Activated T-cell treated with anti-CD3 and anti-CD28 coated beads, Interleukin-2, amount 50 U/mL, for 1 hour (primary cell): ENCODE measurements at regions not wholly inside any gene's neighbourhood (a gene's known extent, or its start where the extent isn't known, plus 50 kb on each side); places are given as distances from the start of the nearest gene placed in this dataset.
"Not testable (repeated sequence)": the region's sequence is repeated elsewhere in the genome, so short reads cannot be mapped to it uniquely, and the experiment has no call there.

Experiments used
- DNase-seq: peaks from one replicate; pipeline ENCODE4 v3.0.0-alpha.2; 2020

DNA sequence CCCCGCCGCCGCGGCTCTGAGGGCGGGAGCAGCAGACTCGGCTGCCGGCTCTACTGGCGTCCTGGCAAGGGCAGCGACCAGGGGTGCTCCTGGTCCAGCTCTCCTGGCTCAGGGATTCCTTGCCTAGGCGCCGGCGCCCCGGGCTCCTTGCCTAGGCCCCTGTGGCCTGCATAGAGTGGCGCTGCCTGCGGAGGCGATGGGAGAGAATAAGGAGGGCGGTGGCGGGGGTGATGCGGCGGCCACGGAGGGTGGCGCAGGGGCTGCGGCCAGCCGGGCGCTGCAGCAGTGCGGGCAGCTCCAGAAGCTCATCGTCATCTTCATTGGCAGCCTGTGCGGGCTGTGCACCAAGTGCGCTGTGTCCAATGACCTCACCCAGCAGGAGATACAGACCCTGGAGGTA is 136.6 kb upstream of the TP53TG3D start:
- DNase-seq = peak; percentile 18

DNA sequence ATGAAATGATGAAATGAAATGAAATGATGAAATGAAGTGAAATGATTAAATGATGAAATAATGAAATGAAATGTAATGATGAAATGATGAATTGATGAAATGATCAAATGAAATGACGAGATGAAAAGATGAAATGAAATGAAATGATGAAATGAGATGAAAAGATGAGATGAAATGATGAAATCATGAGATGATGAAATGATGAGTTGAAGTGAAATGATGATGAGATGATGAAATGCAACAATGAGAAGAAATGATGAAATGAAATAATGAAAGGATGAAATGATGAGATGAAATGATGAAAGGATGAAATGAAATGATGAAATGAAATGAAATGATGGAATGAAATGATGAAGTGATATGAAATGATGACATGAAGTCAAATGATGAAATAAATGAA is 132.7 kb upstream of the TP53TG3D start:
- DNase-seq = not testable (repeated sequence)

DNA sequence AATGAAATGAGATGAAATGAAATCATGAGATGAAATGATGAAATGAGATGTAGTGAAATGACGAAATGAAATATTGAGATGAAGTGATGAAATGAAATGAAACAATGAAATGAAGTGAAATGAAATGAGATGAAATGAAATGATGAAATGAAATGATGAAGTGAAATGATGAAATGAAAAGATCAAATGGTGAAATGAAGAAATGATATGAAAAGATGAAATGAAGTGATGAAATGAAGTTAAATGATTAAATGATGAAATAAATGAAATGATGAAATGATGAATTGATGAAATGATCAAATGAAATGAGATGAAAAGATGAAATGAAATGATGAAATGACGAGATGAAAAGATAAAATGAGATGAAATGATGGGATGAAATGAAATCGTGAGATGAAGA is 132.3 kb upstream of the TP53TG3D start:
- not testable (repeated sequence) for DNase-seq

DNA sequence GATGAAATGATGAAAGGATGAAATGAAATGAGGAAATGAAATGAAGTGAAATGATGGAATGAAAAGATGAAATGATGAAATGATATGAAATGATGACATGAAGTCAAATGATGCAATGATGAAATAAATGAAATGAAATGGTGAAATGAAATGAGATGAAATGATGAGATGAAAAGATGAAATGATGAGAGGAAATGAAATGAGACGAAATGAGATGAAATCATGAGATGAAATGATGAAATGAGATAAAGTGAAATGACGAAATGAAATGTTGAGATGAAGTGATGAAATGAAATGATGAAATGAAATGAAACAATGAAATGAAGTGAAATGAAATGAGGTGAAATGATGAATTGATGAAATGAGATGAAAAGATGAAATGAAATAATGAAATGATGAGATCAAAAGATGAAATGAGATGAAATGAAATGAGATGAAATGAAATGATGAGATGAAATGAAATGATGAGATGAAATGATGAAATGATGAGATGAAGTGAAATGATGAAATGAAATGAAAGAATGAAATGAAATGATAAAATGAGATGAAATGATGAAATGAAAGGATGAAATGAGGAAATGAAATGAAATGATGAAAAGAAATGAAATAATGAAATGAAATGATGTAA is 131.7 kb upstream of the TP53TG3D start:
- not testable (repeated sequence) for DNase-seq

DNA sequence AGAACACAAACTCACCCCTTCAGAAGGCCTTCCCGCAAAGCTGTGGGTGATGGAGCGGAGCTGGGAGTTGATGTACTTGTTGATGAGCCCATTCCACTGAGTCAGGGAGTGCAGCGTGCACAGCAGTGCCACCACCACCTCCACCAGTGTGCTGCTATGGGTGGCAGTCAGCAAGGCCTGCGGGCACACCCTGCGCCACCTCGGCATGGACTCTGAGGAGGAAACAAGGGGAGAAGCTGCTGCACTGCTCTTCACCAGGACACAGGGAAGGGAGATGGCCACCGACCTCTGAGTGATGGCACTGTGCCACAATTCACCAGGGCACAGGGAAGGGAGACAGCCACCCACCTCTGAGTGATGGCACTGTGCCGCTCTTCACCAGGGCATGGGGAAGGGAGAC is 100.7 kb upstream of the TP53TG3D start:
- DNase-seq = not testable (repeated sequence)

DNA sequence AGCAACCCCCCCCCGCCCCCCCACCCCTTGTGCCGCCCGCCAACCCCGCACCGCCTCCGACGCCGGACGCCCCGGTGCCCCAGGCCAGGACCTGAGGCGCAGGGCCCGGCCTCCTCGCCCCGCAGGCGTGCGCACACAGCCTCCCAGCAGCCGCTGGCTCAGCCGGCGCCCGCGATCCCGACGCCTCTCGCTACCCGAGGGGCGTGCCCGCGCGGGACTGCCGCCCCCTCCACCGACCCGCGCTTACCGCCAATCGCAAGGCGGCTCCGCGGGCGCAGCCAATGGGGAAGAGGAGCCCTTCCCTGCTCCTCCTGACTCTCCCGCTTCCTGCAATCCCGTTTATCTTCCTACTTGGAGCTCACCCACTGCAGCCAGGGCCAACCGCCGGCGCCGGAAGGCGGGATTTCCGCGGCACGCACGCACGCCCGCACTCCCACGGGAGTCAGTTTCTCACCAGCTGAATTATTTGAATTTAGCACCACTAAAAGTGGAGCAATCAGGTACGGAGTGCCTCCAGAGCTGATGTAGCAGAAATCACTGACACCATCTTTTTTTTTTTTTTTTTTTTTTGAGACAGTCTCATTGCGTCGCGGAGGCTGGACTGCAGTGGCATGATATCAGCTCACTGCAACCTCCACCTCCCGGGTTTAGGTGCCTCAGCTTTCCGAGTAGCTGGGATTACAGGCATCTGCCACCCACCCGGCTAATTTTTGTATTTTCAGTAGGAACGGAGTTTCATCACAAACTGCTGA is 65.0 kb upstream of the TP53TG3D start:
- DNase-seq = not testable (repeated sequence)

DNA sequence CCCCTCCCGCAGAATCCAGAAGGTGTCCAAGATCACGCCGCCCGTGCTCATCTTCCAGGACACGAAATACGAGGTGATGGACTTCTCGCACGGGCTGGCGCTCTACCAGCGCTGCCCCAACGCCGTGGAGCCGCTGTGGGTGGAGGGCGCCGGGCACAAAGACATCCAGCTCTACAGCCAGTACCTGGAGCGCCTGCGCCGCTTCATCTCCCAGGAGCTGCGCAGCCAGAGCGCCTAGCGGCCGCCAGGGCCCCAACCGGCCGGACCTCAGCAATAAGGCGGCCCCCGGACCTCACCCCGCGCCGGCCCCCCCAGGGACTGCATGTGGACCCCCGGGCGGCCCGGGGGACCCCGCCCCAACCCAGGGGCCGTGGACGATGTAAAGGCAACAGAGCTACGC is 50.5 kb upstream of the TP53TG3D start:
- not testable (repeated sequence) for DNase-seq
